ENCODE measurements at regions not wholly inside any gene's neighbourhood (a gene's known extent, or its start where the extent isn't known, plus 50 kb on each side); places are given as distances from the start of the nearest gene placed in this dataset.
A peak's percentile ranks its signal among the peaks of the same experiment; 100 is the strongest.
"Not testable (repeated sequence)": the region's sequence is repeated elsewhere in the genome, so short reads cannot be mapped to it uniquely, and the experiment has no call there.

DNA sequence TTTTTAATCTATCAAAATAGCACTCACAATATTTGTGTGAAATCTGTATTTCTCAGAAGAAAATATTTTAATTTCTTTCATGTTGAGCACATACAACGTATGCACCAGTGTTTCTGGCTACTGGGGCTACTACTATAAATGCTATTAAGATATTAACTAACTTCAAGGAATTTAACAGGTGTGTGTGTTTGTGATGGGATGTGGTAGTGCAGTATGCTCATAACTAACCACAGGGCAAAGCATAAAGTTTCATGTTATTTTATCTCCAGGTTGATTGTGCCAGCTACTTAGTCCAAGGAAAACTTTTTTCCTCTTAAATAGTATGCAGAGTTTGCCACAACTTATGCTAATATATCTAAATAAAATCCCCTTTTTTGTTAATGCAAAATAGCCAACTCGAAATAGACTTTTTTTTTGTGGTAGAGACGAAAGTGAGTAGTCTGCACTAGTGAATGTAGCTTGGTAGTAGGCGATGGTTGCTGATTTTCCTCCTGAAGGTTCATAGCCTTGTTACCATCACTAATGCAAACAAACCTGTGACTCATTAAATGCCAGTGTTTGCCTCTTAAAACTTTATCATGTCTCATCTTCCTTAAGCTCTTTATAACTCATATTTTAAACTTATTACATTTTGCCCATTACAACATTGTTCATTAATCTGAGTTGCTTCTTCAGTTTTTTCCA, 565.5 kb upstream of the ANO3 start:
- DNase-seq (ENCODE audit: low spot score) = no peak

- no peak for DNase-seq (ENCODE audit: low spot score)
Observed at GRCh38 chr11:25769287-25769686, 562.6 kb upstream of the ANO3 start.

DNA sequence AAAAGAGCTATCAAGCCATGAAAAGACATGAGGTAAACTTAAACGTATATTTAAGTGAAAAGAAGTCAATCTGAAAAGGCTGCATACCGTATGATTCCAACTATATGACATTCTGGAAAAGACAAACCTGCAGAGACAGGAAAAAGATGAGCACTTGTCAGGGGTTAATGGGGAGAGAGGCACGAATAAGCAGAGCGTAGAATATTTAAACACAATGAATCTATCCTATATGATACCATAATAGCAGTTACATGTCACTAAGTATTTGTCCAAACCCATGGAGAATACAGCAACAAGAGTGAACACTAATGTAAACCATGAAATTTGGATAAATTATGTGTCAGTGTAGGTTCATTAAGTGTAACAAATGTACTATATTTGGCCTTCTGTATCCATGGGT, 560.3 kb upstream of the ANO3 start:
- no peak for DNase-seq (ENCODE audit: low spot score)

DNA sequence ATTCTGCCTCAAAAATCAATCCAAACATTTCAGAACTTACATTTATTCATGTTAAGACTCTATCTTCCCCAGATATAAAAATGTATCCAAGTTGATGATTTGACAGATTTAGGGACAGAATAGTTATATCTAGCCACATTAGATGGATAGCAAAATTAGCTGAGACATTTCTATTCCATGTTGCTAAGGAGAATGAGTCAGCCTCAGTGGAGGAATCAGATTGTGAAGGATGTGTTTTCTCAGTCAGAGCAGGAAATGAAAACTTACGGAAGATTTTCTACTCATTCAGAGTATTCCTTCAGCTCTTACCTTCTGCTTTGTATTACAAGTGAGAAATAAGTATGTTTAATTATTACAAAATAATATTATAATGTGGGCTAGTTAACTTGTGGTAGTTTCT, 556.3 kb upstream of the ANO3 start:
- DNase-seq (ENCODE audit: low spot score) = no peak

DNA sequence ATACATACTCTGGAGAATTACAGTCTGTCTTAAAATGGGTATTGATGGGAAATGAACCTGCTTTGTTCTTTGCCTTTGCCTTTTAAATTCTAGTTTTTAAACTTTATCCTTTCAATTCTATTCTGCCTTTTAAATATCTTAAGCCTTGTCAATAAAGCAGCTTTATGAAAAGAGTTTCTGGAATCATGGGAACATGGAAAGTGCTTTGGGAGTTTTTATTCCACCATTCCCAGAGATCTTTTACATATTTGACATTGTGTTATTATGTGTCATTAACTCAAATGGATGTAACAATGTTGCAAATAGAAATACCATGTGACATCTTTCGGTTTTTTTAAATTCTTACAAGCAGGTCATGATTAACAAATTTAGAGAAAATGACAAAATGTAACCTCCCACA, 555.7 kb upstream of the ANO3 start:
- DNase-seq (ENCODE audit: low spot score) = no peak

DNA sequence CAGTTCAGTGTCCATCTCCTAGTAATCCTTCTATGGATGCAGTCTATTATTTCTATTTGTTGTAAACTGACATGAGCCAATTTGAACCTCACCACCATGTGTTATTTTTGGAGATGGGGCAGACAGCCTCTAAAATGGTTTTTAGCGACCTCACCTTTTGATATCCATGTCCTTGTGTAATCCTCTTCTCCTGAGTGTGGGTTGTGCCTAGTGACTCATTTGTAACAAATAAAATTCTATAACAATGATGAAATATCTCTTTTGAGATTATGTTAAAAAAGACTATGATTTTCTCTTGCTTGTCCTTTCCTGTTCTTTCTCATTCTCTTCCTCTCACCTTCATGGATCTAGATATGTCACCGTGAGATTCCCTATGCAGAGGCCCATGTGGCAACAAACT, 554.6 kb upstream of the ANO3 start:
- no peak for DNase-seq (ENCODE audit: low spot score)

- no peak for DNase-seq (ENCODE audit: low spot score)
Observed at GRCh38 chr11:25779033-25779432, 552.9 kb upstream of the ANO3 start.

DNA sequence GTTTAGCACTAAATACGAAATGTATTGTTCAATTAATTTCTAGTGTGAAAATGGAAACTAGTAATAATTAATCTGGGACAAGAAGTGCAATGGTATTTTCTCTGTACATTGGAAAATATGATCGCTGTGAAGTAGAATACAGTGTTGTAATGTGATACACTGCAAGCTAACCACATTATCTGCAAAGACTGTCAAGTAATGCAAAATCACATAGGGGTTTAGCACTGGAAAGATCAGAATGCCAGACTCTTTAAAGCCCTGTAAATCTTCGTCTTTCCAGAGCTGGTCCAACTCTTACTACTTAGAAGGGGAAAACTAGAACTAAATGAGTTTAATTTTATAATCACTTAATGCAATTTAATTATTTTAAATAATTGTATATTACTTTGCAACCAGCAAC, 544.5 kb upstream of the ANO3 start:
- no peak for DNase-seq (ENCODE audit: low spot score)

- no peak for DNase-seq (ENCODE audit: low spot score)
Observed at GRCh38 chr11:25790396-25790795, 541.5 kb upstream of the ANO3 start.

DNA sequence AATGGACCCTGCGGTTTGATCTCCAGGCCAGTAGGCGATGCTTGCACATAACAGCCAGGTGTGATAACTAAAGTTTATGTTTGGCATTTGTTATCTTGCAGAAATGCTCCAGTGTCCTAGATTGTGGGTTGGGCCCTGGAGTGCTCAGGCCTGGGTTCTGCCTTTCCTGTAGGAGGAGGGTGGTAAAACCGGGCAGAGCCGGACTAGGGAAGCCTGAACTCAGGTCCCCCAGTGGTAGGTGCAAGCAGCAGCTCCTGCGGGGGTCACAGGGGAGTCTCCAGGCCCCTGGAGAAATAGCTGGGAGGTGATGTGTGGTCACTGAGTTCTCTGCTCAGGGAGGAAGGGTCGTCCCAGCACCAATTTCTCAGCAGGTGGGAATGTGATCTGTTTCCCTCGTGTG, 538.3 kb upstream of the ANO3 start:
- DNase-seq (ENCODE audit: low spot score) = no peak

DNA sequence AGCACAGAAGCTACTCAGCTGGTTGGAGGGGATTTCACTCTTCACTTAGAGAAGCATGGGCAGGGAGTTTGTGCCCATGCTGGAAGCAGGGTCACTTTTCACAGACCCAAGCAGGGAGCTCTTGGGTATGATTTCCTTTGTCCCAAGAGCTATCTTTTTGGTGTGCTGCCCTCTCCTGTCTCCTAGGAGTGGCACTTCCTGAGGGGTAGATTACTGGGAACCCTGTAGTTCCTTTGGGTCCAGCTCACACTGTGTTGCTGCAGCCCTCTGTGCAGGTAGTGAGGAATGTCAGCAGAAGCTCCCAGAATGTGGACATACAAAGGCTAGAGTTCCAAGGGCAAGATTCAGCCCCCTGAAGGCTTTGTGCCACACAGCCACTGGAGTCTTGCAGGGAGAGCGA, 537.1 kb upstream of the ANO3 start:
- DNase-seq (ENCODE audit: low spot score) = no peak

GRCh38 chr11:25816411-25816810, 515.5 kb upstream of the ANO3 start:
- DNase-seq (ENCODE audit: low spot score) = no peak

DNA sequence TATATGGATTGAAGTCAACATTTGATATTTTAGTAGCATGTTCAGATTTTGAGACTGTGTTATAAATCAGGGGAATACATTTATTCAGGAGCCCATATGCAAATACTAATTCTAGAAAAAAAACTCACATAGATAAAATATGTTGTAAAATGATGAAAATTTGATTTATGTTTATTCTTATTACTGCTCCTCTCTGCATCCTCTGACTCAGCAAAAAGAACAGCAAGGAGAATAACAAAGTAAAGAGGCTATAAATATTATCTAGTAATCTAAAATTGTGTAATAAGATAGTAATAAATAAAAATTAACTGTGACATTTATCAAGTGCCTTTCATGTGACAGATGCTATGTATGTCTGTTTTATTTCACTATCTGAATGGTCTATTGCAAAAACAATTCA, 507.2 kb upstream of the ANO3 start:
- no peak for DNase-seq (ENCODE audit: low spot score)

- DNase-seq (ENCODE audit: low spot score) = not testable (repeated sequence)
Observed at GRCh38 chr11:25831485-25831884, 500.4 kb upstream of the ANO3 start.

- DNase-seq (ENCODE audit: low spot score) = peak; percentile 8
Observed at GRCh38 chr11:25838918-25839625, 492.9 kb upstream of the ANO3 start.

GRCh38 chr11:25844811-25845210, 487.1 kb upstream of the ANO3 start:
- DNase-seq (ENCODE audit: low spot score) = no peak

GRCh38 chr11:25855916-25856315, 476.0 kb upstream of the ANO3 start:
- DNase-seq (ENCODE audit: low spot score) = no peak

DNA sequence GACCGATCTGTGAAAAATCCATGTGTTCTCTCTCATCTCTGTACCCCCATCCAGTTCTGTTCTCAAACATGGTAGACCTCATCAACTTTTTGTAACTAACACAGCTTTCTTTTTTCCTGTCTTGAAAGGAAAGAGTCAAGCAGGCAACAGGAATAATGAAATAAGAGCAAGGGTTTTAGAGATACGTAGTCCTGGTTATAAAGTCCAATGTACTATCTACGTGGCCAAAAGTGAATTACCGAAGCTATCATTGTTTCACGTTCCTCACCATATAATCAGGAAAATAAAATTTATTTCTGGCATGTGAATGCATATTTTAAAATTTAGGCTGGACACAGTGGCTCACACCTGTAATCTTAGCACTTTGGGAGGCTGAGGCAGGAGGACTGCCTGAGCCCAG, 472.2 kb upstream of the ANO3 start:
- no peak for DNase-seq (ENCODE audit: low spot score)

DNA sequence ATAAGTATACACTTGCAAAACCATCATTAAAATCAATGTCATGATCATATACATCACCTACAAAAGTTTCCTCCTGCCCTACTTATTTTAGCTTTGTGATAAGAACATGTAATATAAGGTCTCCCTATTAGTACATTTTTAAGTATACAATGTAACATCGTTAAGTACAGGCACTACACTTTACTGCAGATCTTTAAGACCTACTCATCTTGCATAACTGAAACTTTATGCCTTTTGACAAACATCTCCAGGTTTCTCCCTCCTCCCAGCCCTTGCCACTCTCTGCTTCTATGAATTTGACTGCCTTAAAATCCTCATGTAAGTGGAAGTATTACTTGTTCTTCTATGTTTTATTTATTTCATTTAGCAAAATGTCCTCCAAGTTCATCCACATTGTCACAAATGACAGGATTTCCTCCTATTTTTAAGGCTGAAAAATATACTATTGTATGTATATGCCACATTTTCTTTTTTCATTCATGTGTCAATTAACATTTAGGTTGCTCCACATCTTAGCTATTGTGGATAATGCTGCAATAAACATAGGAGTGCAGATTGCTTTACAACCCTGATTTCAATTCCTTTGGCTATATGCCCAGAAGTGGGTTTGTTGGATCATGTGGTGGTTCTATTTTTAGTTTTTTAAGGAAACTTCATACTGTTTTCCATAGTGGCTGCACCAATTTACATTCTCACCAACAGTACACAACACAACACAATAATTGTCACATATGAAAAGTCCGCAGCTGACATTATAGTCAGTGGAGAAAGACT, 471.1 kb upstream of the ANO3 start:
- no peak for DNase-seq (ENCODE audit: low spot score)

- no peak for DNase-seq (ENCODE audit: low spot score)
Observed at GRCh38 chr11:25862159-25862558, 469.8 kb upstream of the ANO3 start.

- DNase-seq (ENCODE audit: low spot score) = no peak
Observed at GRCh38 chr11:25863986-25864385, 467.9 kb upstream of the ANO3 start.

DNA sequence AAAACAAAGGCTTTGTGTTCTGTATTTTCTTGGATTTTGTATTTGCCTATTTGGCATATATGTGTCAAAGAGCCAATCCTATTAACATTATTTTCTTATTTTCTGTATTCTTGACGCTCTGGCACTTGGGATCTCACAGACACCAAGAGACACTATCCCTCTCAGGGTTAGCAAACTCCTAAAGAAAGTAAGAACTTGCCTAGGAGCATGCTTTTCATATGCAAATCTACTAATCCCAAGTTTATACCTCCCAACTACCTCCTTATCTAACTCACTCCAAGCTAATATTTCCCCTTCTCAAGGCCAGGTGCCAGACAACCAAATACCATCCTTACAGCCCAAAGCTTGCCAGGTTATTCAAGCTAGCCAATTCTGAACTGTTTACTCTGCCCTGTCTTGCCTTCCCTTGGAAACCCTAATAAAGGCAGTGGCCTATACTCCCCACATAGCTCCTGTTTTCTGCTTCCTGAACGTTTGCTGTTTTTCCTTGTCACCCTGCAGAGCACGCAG, 455.4 kb upstream of the ANO3 start:
- DNase-seq (ENCODE audit: low spot score) = no peak

- no peak for DNase-seq (ENCODE audit: low spot score)
Observed at GRCh38 chr11:25886036-25886435, 445.9 kb upstream of the ANO3 start.
